Smooth muscle cell of the brain vasculature (primary cell): ENCODE measurements at regions not wholly inside any gene's neighbourhood (a gene's known extent, or its start where the extent isn't known, plus 50 kb on each side); places are given as distances from the start of the nearest gene placed in this dataset.
"Not testable (repeated sequence)": the region's sequence is repeated elsewhere in the genome, so short reads cannot be mapped to it uniquely, and the experiment has no call there.

Experiments used
- DNase-seq: peaks from one replicate; pipeline ENCODE4 v3.0.0-alpha.2; 2012; ENCODE audit warnings: low read depth, low spot score

DNA sequence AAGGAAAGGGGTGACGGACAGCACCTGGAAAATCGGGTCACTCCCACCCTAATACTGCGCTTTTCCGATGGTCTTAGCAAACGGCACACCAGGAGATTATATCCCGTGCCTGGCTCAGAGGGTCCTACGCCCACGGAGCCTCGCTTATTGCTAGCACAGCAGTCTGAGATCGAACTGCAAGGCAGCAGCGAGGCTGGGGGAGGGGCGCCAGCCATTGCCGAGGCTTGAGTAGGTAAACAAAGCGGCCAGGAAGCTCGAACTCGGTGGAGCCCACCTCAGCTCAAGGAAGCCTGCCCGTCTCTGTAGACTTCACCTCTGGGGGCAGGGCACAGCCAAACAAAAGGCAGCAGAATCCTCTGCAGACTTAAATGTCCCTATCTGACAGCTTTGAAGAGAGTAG, 91.5 kb upstream of the MBIP start:
- DNase-seq = not testable (repeated sequence)

GRCh38 chr14:36408388-36408787, 88.0 kb upstream of the MBIP start:
- no peak for DNase-seq

DNA sequence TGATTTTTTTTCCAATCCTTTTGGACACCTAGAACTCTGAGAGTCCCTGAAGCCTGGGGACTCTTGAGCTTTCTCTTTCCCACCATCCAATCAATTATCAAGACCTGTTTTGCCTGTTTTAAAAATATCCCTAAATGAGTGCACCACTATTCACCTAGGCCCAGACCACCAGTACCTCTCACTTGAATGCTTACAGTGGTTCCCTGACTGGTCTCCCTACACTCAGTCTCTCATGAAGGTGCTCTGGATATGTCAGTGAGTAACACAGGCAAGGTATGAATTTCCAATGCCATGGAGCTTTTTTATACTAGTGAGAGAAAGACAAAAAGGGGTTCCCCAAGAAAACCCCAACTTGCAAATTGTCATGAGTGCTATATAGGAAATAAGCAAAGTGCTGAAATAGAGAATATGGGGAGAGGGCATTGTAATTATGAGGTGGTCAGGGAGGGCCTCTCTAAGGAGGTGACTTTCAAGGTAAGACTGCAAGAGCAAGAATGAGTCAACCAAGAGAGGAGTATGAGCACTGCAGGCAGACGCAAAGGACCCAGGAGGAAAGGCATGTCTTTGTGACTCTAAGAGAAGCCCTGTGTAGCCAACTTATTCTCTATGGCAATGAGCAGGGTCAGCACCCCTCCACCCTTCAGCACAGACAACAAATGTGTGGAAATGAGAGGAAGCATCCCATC, 85.3 kb upstream of the MBIP start:
- DNase-seq = no peak

DNA sequence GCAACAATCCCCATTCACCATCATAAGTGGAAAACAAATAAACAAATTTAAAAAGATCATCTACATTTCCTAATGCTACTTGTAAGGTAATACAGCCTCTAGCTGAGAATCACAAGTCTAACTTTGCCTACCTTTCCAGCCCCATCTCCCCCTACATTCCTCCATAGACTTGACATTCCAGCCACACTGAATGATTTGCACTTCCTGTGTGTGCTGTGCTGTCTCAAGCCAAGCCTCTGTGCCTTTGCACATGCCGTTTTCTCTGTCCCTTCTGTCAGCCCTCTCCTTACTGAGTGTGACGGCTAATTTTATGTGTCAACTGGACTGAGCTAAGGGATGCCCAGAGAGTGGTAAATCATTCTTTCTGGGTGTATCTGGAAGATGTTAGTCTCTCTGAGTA, 82.4 kb upstream of the MBIP start:
- DNase-seq = no peak

DNA sequence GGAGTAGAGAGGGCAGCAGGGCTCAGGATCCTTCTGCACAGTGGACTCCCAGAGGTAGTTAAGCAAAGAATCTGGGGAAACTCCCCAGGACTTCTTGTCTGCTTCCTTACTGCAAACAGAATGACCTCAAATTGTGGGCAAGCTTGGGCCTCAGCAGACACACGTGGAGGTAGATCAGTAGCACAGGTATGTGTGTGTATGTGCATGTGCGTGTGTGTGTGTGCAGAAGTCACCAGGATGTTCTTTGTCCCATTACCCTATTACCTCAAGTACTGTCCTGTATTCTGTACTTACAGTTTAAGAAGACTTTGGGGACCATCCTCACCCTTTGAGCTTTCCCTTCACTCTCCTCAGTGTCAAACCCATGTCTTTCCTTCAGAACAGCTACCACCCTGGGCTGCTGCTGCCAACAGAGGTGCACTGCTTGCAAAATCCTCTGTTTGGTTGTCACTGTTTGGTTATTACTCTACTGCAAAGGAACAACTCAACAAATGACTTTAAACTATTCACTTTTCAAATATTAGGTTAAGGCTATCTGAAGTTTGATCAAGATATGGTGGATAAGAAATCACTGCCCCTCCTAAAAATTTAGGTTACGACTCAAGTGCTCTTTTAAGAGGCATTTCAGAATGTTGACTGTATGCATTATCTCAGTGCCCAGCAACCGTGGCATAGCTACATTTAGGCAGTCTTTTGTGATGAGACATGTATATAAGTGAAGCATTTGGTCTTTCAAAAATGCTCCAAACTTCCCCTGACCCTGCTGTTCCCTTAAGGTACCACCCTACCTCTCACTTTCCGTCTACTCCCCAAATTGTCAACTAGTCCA, 78.2 kb upstream of the MBIP start:
- DNase-seq = no peak

DNA sequence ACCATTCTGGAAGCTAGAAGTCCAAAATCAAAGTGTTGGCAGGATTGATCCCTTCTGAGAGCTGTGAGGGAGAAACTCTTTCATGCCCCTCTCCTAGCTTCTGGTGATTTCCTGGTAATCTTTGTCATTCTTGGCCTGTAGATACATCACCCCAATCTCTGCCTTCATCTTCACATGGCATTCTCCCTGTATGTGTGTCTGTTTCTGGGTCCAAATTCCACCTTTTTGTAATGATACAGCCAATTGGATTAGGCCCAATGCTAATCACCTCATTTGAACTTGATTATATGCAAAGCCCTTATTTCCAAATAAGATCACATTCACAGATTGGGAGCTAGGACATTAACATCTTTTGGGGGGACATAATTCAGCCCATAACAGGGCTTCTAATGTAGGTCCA, 76.9 kb upstream of the MBIP start:
- DNase-seq = no peak

DNA sequence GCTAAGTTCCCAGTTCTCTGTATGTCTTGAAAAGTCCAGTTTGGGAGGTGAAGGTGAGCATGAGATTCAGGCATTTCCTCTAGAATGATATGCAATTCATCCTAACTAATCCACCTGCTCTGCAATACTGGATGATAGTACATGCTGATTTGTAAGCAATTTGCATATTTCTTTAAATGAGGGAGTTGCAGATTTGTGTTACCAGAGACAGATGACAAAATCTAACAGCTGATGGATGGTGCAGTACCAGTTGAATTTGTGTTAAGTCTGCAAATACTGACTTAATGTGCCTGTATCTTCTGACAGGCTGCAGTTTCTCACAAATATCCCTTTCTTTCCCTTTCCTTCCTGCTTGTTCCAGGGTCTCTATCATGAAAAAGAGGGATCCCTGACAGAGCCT, 76.4 kb upstream of the MBIP start:
- DNase-seq = no peak

- no peak for DNase-seq
Observed at GRCh38 chr14:36394593-36394992, 74.2 kb upstream of the MBIP start.

- DNase-seq = no peak
Observed at GRCh38 chr14:36390718-36391117, 70.3 kb upstream of the MBIP start.

- no peak for DNase-seq
Observed at GRCh38 chr14:36383767-36384431, 63.5 kb upstream of the MBIP start.

GRCh38 chr14:36373982-36374673, 53.7 kb upstream of the MBIP start:
- peak; percentile 40 for DNase-seq
